Stimulated activated effector memory CD8-positive, alpha-beta T cell treated with anti-CD3 and anti-CD28 coated beads, Interleukin-12 subunit alpha, Interleukin-12 subunit beta, amount 100 ng/mL, for 72 hours (primary cell): ENCODE measurements at regions not wholly inside any gene's neighbourhood (a gene's known extent, or its start where the extent isn't known, plus 50 kb on each side); places are given as distances from the start of the nearest gene placed in this dataset.

Experiments used
- ATAC-seq: fragments of 150-1000 bp; cut with Tn5 transposase; 2 replicates; pipeline ENCODE4 v1.10.0; 2021
- DNase-seq, 2 donors: peaks; one replicate each; pipeline ENCODE4 v3.0.0; 2021 to 2022; ENCODE audit warnings: low spot score in 2 of 2
- H3K27ac Mint-ChIP-seq: one replicate; pipeline ENCODE4 v1.8.0; 2022; ENCODE audit warnings: mild to moderate bottlenecking, mixed read lengths
- H3K36me3 Mint-ChIP-seq: one replicate; pipeline ENCODE4 v1.8.0; 2022; ENCODE audit warnings: mild to moderate bottlenecking, mixed read lengths
- H3K4me1 Mint-ChIP-seq: one replicate; pipeline ENCODE4 v1.8.0; 2022; ENCODE audit warnings: mixed read lengths
- H3K4me3 Mint-ChIP-seq: one replicate; pipeline ENCODE4 v1.8.0; 2022; ENCODE audit warnings: mild to moderate bottlenecking, mixed read lengths
- H3K9me3 Mint-ChIP-seq: one replicate; pipeline ENCODE4 v1.8.0; 2022; ENCODE audit warnings: mixed read lengths

GRCh38 chr6:68326762-68327161 is 308.3 kb upstream of the ADGRB3 start:
- Mint-ChIP-seq H3K4me1 (no peaks in the 10 kb centered on the region), H3K9me3 (peaks cover 3% of the 10 kb centered on the region), H3K4me3 (no peak overlapping the region), H3K36me3 (no peaks in the 10 kb centered on the region), H3K27ac (no peak overlapping the region)
- DNase-seq (no peak), ATAC-seq (no peak)

GRCh38 chr6:68317366-68317765 is 317.7 kb upstream of the ADGRB3 start:
- H3K27ac Mint-ChIP-seq, result no peak overlapping the region
- ATAC-seq (no peak), DNase-seq (no peak)
- no peak overlapping the region for H3K4me3 Mint-ChIP-seq
- no peaks in the 10 kb centered on the region for H3K4me1 Mint-ChIP-seq
- no peaks in the 10 kb centered on the region for H3K36me3 Mint-ChIP-seq
- H3K9me3 Mint-ChIP-seq, result peaks cover 15% of the 10 kb centered on the region

- no peaks in the 10 kb centered on the region for H3K4me1 Mint-ChIP-seq
- H3K9me3 Mint-ChIP-seq, result peaks cover 4% of the 10 kb centered on the region
- DNase-seq (no peak), ATAC-seq (no peak)
- no peaks in the 10 kb centered on the region for H3K36me3 Mint-ChIP-seq
- no peak overlapping the region for H3K27ac Mint-ChIP-seq
- no peak overlapping the region for H3K4me3 Mint-ChIP-seq
Measured at GRCh38 chr6:68313911-68314310, 321.2 kb upstream of the ADGRB3 start.

GRCh38 chr6:68307301-68307700 is 327.8 kb upstream of the ADGRB3 start:
- no peak for DNase-seq

GRCh38 chr6:68296126-68296525 is 339.0 kb upstream of the ADGRB3 start:
- H3K27ac Mint-ChIP-seq, result no peak overlapping the region
- ATAC-seq, result no peak
- DNase-seq, result no peak

More at GRCh38 chr6:68307301-68307700, 327.8 kb upstream of the ADGRB3 start:
- Mint-ChIP-seq H3K36me3 (no peaks in the 10 kb centered on the region), H3K27ac (no peak overlapping the region), H3K4me1 (no peaks in the 10 kb centered on the region), H3K9me3 (peaks cover 14% of the 10 kb centered on the region), H3K4me3 (no peak overlapping the region)
- ATAC-seq, result no peak

GRCh38 chr6:68282646-68283045 is 352.4 kb upstream of the ADGRB3 start:
- Mint-ChIP-seq H3K27ac (no peak overlapping the region), H3K36me3 (peaks cover 5% of the 10 kb centered on the region), H3K4me1 (no peaks in the 10 kb centered on the region), H3K9me3 (peaks cover 22% of the 10 kb centered on the region), H3K4me3 (no peak overlapping the region)
- no peak for ATAC-seq
- DNase-seq, result no peak

More at GRCh38 chr6:68296126-68296525, 339.0 kb upstream of the ADGRB3 start:
- Mint-ChIP-seq H3K36me3 (no peaks in the 10 kb centered on the region), H3K9me3 (peaks cover 31% of the 10 kb centered on the region), H3K4me1 (no peaks in the 10 kb centered on the region), H3K4me3 (no peak overlapping the region)

- Mint-ChIP-seq H3K4me1 (no peaks in the 10 kb centered on the region), H3K4me3 (no peak overlapping the region), H3K27ac (no peak overlapping the region), H3K36me3 (no peaks in the 10 kb centered on the region), H3K9me3 (peaks cover 19% of the 10 kb centered on the region)
- DNase-seq, result no peak
- ATAC-seq, result no peak
Measured at GRCh38 chr6:68279793-68280557, 355.1 kb upstream of the ADGRB3 start.

GRCh38 chr6:68273297-68273696 is 361.8 kb upstream of the ADGRB3 start:
- Mint-ChIP-seq H3K36me3 (no peaks in the 10 kb centered on the region), H3K4me3 (no peak overlapping the region), H3K27ac (no peak overlapping the region), H3K9me3 (peaks cover 6% of the 10 kb centered on the region), H3K4me1 (no peaks in the 10 kb centered on the region)
- DNase-seq (no peak), ATAC-seq (no peak)

GRCh38 chr6:68256391-68256790 is 378.7 kb upstream of the ADGRB3 start:
- no peak overlapping the region for H3K4me3 Mint-ChIP-seq
- H3K36me3 Mint-ChIP-seq, result no peaks in the 10 kb centered on the region
- H3K4me1 Mint-ChIP-seq, result no peaks in the 10 kb centered on the region
- H3K9me3 Mint-ChIP-seq, result peaks cover 19% of the 10 kb centered on the region
- ATAC-seq (no peak), DNase-seq (no peak)
- H3K27ac Mint-ChIP-seq, result no peak overlapping the region

GRCh38 chr6:68252632-68253031 is 382.4 kb upstream of the ADGRB3 start:
- Mint-ChIP-seq H3K4me1 (no peaks in the 10 kb centered on the region), H3K27ac (no peak overlapping the region), H3K9me3 (peaks cover 17% of the 10 kb centered on the region), H3K36me3 (no peaks in the 10 kb centered on the region), H3K4me3 (no peak overlapping the region)
- ATAC-seq (no peak), DNase-seq (no peak)

GRCh38 chr6:68247782-68248181 is 387.3 kb upstream of the ADGRB3 start:
- DNase-seq, result no peak
- H3K4me1 Mint-ChIP-seq, result no peaks in the 10 kb centered on the region
- H3K36me3 Mint-ChIP-seq, result no peaks in the 10 kb centered on the region
- no peak overlapping the region for H3K27ac Mint-ChIP-seq
- no peak overlapping the region for H3K4me3 Mint-ChIP-seq
- ATAC-seq, result no peak
- H3K9me3 Mint-ChIP-seq, result peaks cover 11% of the 10 kb centered on the region

- no peak for DNase-seq
- no peak overlapping the region for H3K4me3 Mint-ChIP-seq
- no peaks in the 10 kb centered on the region for H3K36me3 Mint-ChIP-seq
- no peak for ATAC-seq
- H3K9me3 Mint-ChIP-seq, result peaks cover 10% of the 10 kb centered on the region
- no peak overlapping the region for H3K27ac Mint-ChIP-seq
- H3K4me1 Mint-ChIP-seq, result no peaks in the 10 kb centered on the region
Measured at GRCh38 chr6:68240726-68241125, 394.4 kb upstream of the ADGRB3 start.

GRCh38 chr6:68239034-68239433 is 396.0 kb upstream of the ADGRB3 start:
- DNase-seq, result no peak
- Mint-ChIP-seq H3K4me3 (no peak overlapping the region), H3K27ac (no peak overlapping the region), H3K36me3 (no peaks in the 10 kb centered on the region), H3K4me1 (no peaks in the 10 kb centered on the region), H3K9me3 (peaks cover 9% of the 10 kb centered on the region)
- no peak for ATAC-seq

GRCh38 chr6:68238097-68238601 is 396.9 kb upstream of the ADGRB3 start:
- Mint-ChIP-seq H3K4me1 (no peaks in the 10 kb centered on the region), H3K36me3 (no peaks in the 10 kb centered on the region), H3K4me3 (no peak overlapping the region), H3K9me3 (peaks cover 9% of the 10 kb centered on the region), H3K27ac (no peak overlapping the region)
- DNase-seq (no peak), ATAC-seq (no peak)

- H3K27ac Mint-ChIP-seq, result no peak overlapping the region
- peaks cover 9% of the 10 kb centered on the region for H3K9me3 Mint-ChIP-seq
- H3K36me3 Mint-ChIP-seq, result no peaks in the 10 kb centered on the region
- H3K4me3 Mint-ChIP-seq, result no peak overlapping the region
- no peak for DNase-seq
- no peaks in the 10 kb centered on the region for H3K4me1 Mint-ChIP-seq
- no peak for ATAC-seq
Measured at GRCh38 chr6:68237205-68237604, 397.9 kb upstream of the ADGRB3 start.

GRCh38 chr6:68235326-68235784 is 399.7 kb upstream of the ADGRB3 start:
- DNase-seq (no peak), ATAC-seq (no peak)
- no peaks in the 10 kb centered on the region for H3K4me1 Mint-ChIP-seq
- no peak overlapping the region for H3K4me3 Mint-ChIP-seq
- H3K36me3 Mint-ChIP-seq, result no peaks in the 10 kb centered on the region
- peaks cover 9% of the 10 kb centered on the region for H3K9me3 Mint-ChIP-seq
- H3K27ac Mint-ChIP-seq, result no peak overlapping the region
